Inferior parietal cortex (tissue), 1 donor: ENCODE measurements at regions not wholly inside any gene's neighbourhood (a gene's known extent, or its start where the extent isn't known, plus 50 kb on each side); places are given as distances from the start of the nearest gene placed in this dataset.

ENCODE experiments used
- DNase-seq: peaks from one replicate; pipeline ENCODE4 v3.0.0-alpha.2; 2016; ENCODE audit errors: extremely low spot score

DNA sequence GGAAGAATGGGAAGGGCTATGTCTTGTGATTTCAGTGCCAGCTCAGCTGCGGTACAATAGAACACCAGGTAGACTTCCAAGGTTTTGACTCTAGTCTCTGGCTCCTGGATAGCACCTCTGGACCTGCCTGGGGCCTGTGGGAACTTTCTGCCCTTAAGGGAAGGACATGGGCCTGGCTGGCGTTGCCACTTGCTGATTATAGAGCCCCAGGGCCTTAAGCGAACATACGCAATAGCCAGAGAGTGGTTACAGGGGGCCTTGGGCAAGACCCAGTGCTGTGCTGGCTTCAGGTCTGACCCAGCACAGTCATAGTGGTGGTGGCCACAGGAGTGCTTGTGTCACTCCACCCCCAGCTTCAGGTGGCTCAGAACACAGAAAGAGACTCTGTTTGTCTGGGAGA is 131.1 kb upstream of the COL21A1 start:
- no peak for DNase-seq

DNA sequence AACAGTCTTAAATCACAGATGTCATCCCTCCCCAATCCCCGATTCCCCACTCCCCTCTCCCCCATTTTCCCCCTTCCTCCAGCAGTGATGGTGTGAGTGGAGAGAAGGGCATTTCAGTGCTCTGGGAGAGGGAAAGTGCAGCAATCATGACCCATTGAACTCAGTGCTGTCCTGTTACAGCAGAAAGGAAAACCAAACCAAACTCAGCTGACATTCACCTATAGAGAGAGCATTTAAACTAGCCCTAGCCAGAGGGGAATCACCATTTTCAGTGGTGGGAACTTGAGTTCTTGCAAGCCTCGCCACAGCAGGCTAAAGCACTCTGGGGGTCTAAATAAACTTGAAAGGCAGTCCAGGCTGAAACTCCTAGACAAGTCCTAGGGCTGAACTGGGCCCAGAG is 129.9 kb upstream of the COL21A1 start:
- no peak for DNase-seq

DNA sequence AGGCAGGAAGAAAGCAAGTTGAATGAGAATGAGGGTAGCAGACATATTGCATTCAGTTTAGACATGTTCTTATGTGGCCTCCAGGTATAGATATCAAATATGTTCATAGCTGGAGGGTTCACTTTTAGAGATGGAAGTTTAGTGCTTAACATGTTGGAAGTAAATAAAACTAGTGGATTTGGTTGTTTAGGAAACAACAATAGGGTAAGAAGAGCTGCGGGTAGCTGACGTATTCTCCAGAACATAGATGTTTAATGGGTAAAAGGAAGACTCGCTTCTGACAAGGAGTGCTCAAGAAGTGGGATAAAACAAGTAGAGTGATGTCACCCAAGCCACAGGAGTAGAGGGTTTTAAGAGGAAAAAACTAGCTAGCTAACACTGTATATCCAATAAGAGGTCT is 128.4 kb upstream of the COL21A1 start:
- no peak for DNase-seq

DNA sequence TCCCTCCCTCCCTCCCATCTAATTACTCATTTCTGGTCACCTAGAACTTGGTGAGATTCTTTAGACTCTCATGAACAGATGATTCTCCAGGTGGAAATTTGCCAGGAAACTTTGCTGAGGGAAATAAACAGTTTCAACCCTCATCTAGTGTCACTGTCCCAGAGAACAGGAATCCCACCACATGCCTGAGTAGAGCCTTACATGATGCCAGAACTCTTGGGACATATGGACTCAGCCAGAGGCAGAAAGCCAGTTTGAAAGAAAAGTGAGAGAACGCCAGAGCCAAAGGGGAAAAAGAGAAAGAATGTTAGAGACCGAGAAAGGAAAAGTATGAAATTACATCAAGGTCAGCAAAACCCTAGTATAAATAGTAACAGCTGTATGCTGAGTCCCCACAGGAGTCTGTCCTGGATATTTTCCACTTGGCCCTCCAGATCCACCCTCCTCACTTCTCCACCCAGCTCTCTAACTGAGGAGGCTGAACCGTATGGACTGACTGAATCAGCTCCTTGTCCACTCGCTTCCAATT is 127.5 kb upstream of the COL21A1 start:
- no peak for DNase-seq

DNA sequence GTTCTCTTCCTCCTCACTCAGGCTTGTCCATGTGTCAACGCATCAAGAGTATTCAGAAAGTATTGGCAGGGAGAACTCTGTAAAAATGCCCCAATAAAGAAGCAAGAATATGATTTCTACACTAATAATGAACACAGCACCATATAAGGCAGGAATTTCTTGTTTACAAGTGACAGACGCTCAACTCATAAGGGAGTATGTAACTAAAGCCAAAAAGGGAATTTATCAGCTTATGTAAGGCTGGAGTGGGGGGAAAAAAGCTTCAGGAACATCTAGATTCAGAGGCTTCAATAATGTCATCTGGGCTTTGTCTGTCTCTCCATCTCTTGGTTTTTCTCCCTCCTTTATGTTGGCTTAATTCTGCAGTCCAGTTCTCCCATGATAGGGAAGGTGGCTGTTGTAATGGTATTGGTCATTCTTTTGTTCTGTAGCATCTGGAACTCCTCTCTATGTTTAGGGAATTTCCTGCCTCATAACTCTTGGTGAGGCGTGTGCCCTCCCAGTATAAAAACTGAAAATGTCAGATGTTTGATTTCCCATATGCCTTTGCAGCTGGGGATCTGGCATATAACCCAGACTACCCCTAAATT is 125.1 kb upstream of the COL21A1 start:
- DNase-seq, result no peak

DNA sequence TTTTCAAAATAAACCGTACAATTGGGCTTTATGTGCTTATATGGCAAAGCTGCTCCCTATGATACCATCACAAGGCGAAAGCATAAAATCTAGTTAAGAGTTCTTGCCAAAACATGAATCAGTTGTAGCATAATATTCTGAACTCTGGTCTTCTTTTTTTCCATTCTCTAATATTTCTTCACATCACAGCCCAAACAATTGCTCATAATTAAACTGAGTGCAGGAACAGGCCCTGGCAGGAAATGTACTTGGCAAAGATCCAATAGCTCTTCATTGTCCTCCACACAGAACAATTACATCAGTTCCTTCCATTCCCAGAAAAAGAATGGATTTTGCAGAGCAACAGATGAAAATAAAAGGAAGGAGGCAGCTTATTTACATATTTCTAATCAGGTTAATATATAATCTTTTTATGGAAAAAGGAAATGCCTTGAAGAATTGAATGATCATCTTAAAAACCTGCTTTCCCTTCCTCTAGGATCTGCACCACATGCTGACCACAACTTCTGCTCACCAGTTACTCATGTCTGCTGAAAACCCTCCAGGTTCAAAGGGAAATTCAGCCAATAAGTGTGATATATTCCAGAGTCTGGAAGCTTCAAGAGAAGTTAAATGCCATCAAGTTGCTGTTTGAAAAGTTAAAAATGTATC is 123.3 kb upstream of the COL21A1 start:
- DNase-seq, result peak; percentile 62

DNA sequence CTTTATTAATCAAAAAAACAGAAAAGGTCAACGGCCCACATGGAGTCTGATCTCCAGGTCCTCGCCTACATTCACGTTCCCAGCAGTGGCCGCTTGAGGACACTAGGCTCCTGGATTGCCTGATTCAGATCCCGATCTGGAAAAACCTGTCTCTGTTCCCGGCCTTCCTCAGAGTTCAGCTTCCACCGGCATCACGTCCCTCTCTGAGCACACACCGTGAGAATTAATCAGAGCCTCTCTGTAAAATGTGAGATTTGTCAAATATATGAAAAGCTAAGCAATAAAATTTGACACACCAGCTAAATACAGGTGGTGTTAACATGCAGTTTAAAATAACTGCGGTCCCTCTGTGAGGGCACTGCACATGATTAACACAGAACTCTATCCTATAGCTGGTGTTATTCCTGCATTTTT is 122.8 kb upstream of the COL21A1 start:
- no peak for DNase-seq

DNA sequence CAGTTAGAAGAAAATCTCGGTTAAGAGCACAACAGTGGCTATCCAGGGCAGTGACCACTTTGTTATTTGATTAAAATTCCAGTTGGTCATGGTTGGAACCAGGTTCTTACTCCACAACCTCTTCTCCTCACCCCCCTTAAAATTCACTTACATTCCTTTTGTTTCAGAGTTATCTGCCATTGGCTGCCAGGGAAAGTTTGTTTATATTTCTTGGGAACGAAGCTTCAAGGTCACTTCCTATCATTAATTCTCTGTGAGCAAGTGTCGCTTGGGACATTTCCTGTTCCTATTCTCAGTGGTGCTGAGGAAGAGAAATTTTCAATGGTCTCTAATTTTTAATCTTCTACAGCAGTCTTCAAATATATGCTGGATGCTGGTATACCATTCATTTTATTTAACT is 121.1 kb upstream of the COL21A1 start:
- DNase-seq, result no peak

DNA sequence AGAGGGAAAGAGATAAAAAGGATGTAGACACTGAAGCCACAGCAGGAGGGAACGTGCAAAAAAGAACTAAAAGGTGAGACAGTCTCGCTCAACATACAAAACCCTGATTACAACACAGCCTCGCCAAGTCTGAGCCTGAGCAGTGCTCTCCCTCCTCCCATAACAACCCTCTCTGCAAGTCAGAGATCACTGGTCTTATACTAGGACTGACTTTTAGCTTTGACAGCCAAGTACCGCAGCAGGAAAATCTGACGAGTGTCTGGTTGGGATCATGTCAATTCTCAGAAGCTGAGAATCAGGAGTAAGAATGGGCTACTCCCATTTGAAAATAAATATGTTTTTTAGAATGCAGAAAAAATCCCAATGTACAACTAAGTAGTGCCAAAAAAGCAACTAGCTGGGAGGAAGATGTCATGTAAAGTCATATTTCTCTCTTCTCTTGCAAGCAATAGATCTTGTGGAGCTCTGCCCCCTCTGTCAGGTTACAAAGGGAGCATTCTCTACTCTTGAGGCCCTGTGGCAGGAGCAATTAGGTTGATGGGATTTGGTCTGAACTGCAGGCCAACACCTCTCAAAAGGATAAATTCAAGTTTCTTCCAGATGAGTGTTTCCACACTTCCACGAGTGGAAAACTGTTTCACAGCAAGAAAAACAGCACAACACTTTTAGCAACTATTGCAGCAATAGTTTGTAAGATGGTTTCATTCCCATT is 118.9 kb upstream of the COL21A1 start:
- DNase-seq, result no peak

DNA sequence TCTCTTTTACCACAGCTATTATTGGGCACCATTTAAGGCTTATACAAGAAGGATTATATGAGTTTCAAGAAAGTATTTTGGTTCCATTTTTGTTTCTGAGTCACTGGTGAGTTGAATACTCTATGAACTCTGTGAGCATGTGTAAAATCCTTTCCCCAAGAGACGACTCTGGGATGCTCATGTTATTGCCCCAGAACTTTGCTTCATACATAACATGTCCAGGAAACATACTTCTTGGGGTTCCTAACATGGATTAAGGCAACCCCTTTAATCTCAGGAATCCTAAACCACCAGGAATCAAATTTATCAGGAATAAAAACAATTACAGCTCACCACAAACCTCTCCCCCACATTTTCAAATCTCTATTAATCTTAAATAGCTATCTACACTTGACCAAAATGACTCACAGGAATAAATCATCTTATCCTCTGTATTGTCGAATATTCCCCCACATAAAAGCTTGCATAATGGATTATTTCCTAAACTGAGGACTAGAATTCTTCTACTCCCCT is 117.5 kb upstream of the COL21A1 start:
- no peak for DNase-seq

DNA sequence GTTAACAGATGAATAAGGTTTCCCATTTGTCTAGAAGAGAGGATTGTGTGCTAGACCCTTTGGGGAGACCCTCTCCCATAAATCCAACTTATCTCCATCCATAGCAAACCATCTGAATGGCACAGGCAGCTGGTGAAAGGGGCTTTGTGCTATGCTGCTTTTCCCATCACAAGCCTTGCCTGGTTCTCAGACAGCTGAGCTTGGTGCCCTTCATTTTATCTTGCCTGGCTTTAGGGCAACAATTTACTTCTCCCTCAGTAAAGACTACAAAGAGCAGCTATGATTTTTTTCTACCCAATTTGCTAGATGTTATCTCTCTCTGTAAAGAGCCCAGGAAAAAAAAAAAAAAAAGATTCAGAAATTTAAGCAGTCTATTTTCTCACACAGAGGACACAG is 117.0 kb upstream of the COL21A1 start:
- DNase-seq, result no peak

DNA sequence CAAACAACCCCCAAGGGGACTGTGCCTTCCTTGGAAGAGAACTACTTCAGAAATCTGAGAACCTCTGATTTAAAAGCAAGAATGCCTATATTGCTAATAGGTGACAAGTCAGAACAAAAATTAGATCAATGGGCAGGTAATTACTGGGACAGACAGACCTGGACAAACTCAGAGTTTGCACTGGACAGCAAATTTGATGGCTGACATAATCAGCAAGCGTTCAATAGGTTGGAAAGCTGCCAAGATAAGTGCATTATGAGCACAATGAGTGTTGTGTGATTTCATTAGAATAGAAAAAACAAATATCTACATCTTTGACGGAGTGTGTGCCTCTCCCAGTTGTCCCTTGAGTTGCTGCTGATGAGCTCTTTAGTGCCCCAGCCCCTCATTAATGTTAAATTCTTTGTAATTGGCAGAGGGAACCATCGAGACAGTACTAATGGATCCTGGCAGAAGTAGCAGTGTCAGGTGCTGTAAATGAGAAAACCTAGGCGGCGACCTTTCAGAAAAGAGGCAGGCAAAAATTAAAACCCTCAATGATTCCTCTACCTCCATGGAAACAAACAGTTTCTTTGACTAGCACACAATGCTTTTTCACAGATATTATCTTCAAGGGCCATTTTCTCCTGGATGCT is 116.5 kb upstream of the COL21A1 start:
- DNase-seq, result no peak

DNA sequence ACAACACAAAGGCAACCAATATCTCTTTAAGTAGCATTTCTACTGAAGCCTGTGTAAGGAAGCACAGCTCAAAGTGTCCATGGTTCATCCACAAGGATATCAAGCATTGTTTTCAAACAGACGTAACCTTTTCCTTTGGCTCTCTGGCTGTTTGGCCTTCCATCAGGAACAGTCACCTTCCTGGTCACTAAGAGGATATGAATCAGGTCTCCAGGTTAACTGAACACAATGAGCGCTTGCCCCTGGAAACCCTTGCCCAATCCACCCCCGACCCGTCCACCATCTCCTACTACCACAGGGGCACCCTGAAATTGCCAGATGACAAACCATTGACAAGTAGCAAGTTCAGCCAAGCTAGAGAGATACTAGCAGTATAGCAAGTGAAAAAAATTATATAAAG is 114.4 kb upstream of the COL21A1 start:
- no peak for DNase-seq

DNA sequence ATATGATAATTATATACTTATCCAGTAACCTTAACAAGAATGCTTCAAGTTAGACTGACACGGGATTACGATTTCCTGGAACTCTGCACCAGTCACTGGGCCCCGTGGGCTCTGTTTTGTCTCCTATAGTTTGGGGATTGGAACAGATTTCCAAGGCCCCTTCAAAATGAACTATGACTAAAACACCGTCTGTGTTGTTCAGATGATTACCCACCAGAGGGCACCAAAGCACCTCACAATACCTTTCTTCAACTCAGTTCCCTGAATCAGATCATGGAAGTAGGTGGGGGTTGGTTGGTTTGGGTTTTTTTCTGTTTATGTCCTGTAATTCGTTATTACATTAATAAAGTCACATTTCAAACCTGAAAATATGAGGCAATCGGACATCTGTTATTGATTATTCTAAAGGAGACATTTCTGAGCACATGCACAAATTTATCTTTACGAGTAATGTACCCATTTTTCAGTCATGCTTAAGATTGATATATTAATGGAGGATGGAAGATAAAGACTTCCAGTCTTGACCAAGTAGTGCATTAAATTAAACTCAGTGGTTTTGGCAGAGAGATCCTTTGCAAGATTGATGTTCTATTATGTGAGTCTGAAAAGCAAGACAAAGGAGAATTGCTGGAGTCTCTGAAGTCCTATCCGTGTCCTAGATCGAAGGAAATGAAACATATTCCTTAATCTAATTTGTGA is 112.0 kb upstream of the COL21A1 start:
- peak; percentile 87 for DNase-seq

DNA sequence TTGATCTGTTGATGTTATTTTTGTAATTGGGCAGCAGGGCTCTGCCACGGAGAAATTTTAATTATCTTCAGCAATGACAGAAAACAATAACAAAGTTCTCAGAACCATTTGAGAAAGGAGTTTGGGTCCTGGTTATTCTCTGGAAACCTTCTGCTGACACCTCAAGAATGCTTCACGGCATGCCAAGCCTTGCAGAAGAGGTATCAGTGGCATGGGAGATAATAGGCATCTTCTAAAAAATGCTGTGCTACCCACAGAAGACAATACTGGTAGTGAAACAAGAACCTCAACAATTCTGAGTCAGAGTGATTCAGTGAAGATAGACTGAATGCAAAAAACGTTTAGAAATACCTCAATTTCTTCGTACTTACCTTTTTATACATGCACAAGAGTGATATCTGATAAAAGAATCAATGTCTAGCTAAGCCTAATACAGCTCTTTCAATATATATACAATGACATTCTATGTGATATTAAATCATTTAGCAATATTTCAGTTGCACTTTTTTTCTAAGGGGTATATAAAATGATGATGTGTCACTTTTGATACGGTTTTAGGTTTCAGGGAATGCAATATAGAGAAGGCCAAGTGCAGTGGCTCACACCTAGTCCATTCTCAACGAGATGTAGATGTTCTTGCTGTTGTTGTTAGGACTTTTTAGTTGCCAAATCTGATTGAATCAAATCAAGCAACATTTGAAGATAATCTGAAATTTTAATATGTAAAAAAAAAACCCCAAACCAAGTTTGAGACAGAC is 110.4 kb upstream of the COL21A1 start:
- DNase-seq, result no peak

DNA sequence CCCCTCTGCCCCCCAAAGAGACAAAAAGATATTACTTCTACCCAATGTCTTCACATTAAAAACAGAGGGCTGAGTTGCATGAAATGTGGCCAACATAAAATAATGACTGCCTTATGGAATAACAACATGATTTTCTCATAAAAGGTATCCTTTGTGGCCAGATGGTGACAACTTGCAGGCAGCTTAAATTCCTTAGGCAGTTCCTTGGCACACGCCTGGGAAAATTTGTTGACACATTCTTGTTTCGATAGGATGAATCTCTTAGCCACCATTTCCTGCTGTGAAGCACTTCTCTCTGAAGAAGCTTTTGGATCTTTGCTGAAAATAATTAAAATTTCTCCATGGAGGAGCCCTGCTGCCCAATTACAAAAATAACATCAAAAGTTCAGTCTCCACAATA is 109.0 kb upstream of the COL21A1 start:
- DNase-seq, result peak; percentile 12

DNA sequence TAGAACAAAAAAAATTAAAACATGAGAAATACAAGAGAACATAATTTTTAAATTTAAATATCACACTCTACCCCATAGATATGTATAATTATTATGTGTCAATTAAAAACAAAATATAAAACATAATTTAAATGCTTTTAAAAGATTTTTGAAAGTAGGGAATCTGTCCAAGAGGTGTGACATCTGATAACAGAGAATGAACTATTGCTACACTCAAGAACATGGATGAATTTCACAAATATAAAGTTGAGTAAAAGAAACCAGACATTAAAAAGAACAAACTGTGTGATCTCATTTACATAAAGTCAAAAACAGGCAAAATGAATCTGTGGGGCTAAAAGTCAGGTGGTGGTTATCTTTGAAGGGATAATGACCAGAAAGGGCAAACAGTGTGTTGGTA is 106.5 kb upstream of the COL21A1 start:
- no peak for DNase-seq

DNA sequence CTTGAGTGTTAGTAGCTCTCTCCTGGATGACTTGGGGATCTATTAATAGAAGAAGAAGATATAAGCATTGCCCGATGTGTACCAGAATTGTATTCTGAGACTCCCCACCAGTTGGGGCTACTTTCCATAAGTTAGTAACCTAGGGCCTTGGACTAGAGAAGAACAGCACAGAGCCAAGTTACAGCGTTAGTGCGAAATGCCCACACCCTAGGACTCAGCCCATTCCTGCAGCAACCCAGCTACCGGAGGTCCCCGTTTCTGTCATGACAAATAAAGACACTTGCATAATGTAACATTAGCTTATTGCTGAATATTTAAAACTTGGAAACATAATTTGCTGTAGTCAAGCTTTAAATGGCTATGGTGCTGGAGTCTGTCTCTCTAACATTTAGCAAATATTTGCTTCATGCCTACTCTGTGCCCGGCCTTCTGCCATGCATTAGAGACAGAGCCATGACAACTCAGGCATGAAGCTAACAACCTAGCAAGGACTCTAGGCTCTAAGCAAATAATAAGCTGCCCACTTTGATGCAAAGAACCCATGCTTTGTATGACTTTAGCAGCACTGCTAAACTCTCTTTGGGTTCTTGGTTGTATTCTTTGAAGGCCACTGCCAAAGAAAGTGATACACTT is 103.4 kb upstream of the COL21A1 start:
- DNase-seq, result no peak

DNA sequence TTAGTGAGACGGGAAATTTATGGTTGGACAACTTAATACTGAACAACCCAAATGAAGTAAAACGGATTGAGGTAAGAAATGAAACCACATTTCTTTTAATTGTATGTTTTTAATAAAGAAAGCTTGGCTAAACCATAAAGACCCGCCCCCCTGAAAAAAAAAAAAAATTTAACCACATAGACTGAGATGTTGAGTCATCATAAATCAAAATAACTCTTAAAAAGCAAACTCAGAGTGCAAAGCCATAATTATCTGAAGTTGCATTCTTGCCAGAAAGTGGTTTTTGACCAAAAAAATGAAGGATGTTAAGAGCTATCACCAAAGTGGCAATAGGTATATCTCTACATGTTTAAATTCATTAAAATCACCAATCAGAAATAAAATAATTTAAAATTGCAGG is 101.8 kb upstream of the COL21A1 start:
- no peak for DNase-seq

DNA sequence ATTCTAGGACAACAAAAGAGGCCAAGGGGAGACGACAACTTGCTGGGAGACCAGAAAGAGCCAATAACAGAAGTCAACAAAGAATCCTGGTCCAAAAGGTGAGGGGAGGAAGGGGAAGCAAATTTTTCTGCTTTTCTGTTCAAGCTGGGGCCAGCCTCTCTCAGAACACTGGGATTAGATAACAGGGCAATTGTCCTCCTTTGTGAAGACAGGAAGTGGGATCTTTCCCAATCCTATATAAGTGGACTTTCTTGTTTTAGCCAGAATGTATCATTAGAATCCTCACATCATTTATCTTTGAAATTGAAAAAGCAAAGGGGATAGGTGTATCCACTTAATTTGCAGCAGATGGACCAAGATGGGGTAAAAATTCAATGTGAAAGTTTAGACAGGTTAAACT is 101.2 kb upstream of the COL21A1 start:
- no peak for DNase-seq

DNA sequence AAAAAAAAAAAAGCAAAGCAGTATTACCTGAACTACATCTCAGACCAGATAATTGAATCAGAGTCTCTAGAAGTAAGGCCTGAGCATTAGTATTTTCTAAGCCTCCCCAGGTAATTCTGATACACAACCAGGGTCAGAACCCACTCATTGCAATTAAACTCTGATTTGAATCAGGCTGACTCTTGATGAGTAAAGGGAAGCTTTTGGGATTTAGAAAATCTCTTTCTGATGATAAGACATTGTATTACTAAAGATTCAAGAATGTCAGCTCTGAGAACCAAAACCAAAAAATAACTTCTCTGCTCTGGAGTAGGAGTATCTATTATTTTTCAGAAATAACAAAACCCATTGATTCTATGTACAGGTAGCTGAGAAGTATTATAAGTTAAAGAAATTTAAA is 100.1 kb upstream of the COL21A1 start:
- DNase-seq, result no peak
